AG04449 (cell line): ENCODE measurements at regions not wholly inside any gene's neighbourhood (a gene's known extent, or its start where the extent isn't known, plus 50 kb on each side); places are given as distances from the start of the nearest gene placed in this dataset.

Experiments
- CTCF ChIA-PET: fragments of 350-600 bp; formaldehyde crosslinking; extraction: SDS; loops from one replicate; lab custom pipeline; 2021; ENCODE audit warnings: antibody characterized with exemption; lab: Yijun Ruan, JAX
- POLR2A ChIA-PET: fragments of 400-600, 350-600 bp; formaldehyde crosslinking; extraction: SDS; loops from one replicate; lab custom pipeline; 2020; ENCODE audit warnings: antibody characterized with exemption, inconsistent platforms; lab: Yijun Ruan, JAX
- DNase-seq: peaks from one replicate; pipeline ENCODE4 v3.0.0-alpha.2; 2010; ENCODE audit warnings: low read depth, low spot score
- H3K4me3 ChIP-seq: 2 replicates; pipeline ENCODE4 v1.5.1; 2011; ENCODE audit warnings: low read depth, mild to moderate bottlenecking, control low read depth, low read length
- CTCF ChIP-seq: IDR thresholded peaks from one replicate; pipeline ENCODE4 v1.5.1; 2011; ENCODE audit warnings: mild to moderate bottlenecking, moderate library complexity, low read length, control low read depth, inconsistent platforms; ENCODE audit not compliant: insufficient read depth; ENCODE audit errors: missing control alignments

GRCh38 chr6:108738684-108739416, 109.4 kb upstream of the ARMC2 start:
- H3K4me3 ChIP-seq = no peak overlapping the region
- DNase-seq = no peak
- no peak for TF ChIP-seq CTCF
- ChIA-PET POLR2A (no interaction called here), CTCF (no interaction called here)

GRCh38 chr6:108739496-108740330, 108.5 kb upstream of the ARMC2 start:
- no peak overlapping the region for H3K4me3 ChIP-seq
- no peak for TF ChIP-seq CTCF
- DNase-seq = no peak
- CTCF ChIA-PET = no interaction called here
- POLR2A ChIA-PET = no interaction called here

GRCh38 chr6:108741331-108741989, 106.8 kb upstream of the ARMC2 start:
- TF ChIP-seq CTCF = no peak
- no peak overlapping the region for H3K4me3 ChIP-seq
- POLR2A ChIA-PET = no interaction called here
- CTCF ChIA-PET = no interaction called here
- no peak for DNase-seq

- no peak for TF ChIP-seq CTCF
- DNase-seq = no peak
- ChIA-PET POLR2A (no interaction called here), CTCF (no interaction called here)
- H3K4me3 ChIP-seq = no peak overlapping the region
These were observed 106.2 kb upstream of the ARMC2 start for GRCh38 chr6:108742041-108742440.

- no peak for DNase-seq
- TF ChIP-seq CTCF = no peak
- no peak overlapping the region for H3K4me3 ChIP-seq
- CTCF ChIA-PET = interaction anchor here (1.2 kb wide), 1 partner anchor 329 kb away, joined by 3 read pairs; no protein-coding TSS in a partner anchor
- POLR2A ChIA-PET = no interaction called here
These were observed 103.8 kb upstream of the ARMC2 start for GRCh38 chr6:108744244-108744972.
